Esophagus muscularis mucosa (tissue), 4 donors: ENCODE measurements at regions not wholly inside any gene's neighbourhood (a gene's known extent, or its start where the extent isn't known, plus 50 kb on each side); places are given as distances from the start of the nearest gene placed in this dataset.

Experiments
- DNase-seq: peaks from one replicate; pipeline ENCODE4 v3.0.0-alpha.2; 2017; ENCODE audit errors: extremely low spot score
- H3K27ac ChIP-seq, 4 donors: fragments of 200-600 bp; sonication (generic); replicated peaks in 1 of 4; 1 replicate in 3 of 4; 2 replicates in 1 of 4; pipeline ENCODE4 v1.5.1; 2016 to 2019; ENCODE audit warnings: mild to moderate bottlenecking in 1 of 4
- H3K27me3 ChIP-seq, 4 donors: fragments of 200-600 bp; sonication (generic); one replicate each; pipeline versions ENCODE4 v1.5.1 to v1.6.0; 2016 to 2019
- H3K36me3 ChIP-seq, 4 donors: fragments of 200-600 bp; sonication (generic); one replicate each; pipeline ENCODE4 v1.5.1; 2016 to 2019
- H3K4me1 ChIP-seq, 4 donors: fragments of 200-600 bp; sonication (generic); one replicate each; pipeline ENCODE4 v1.5.1; 2016 to 2019
- H3K4me3 ChIP-seq, 4 donors: fragments of 200-600 bp; sonication (generic); 1 replicate in 2 of 4; 2 replicates in 2 of 4; pipeline ENCODE4 v1.5.1; 2016 to 2019; ENCODE audit warnings: mild to moderate bottlenecking in 4 of 4, moderate library complexity in 1 of 4
- H3K9me3 ChIP-seq, 4 donors: fragments of 200-600 bp; sonication (generic); 1 replicate in 3 of 4; 2 replicates in 1 of 4; pipeline ENCODE4 v1.5.1; 2016 to 2019
- CTCF ChIP-seq, 3 experiments: fragments of 200-600 bp in 2 of 3; fragments of 450-650 bp in 1 of 3; sonication (generic) in 2 of 3; IDR thresholded peaks; one replicate each; pipeline ENCODE4 v1.5.1; 2017 to 2019; ENCODE audit warnings: antibody characterized with exemption in 3 of 3, mild to moderate bottlenecking in 2 of 3, moderate library complexity in 1 of 3
- EP300 ChIP-seq: sonication (generic); formaldehyde crosslinking; IDR thresholded peaks from one replicate; pipeline ENCODE4 v1.6.1; 2017; ENCODE audit warnings: antibody characterized with exemption
- POLR2A ChIP-seq: fragments of 450-650 bp; IDR thresholded peaks from one replicate; pipeline ENCODE4 v1.6.1; 2017; ENCODE audit warnings: antibody characterized with exemption, moderate library complexity, mild to moderate bottlenecking, low read depth
- POLR2AphosphoS5 ChIP-seq, 2 donors: sonication (generic); formaldehyde crosslinking; IDR thresholded peaks; one replicate each; pipeline ENCODE4 v1.6.1; 2017; ENCODE audit warnings: antibody characterized with exemption in 2 of 2
- WGBS: methylation state at CpG from one replicate; pipeline ENCODE4 v1.1.5; 2018; 5-methylcytosine and 5-hydroxymethylcytosine counted together
- intact Hi-C: fragments of 100-400 bp; cut with DNase I; formaldehyde crosslinking; loops from one replicate; pipeline ENCODE4 v1.15.1; 2023

- intact Hi-C loops, result no loop called here
- DNase-seq, result no peak
- TF ChIP-seq POLR2A (no peak), POLR2AphosphoS5 (IDR thresholded peaks at IDR 0.05) (no peak), EP300 (no peak), CTCF (IDR thresholded peaks at IDR 0.05) (no peak)
Measured at GRCh38 chrX:93977641-93978040, 303.6 kb downstream of the FAM133A start.

GRCh38 chrX:93985344-93986307 lies 311.6 kb downstream of the FAM133A start:
- TF ChIP-seq CTCF (IDR thresholded peaks at IDR 0.05) (no peak), EP300 (no peak), POLR2A (no peak), POLR2AphosphoS5 (IDR thresholded peaks at IDR 0.05) (no peak)
- peaks cover 0 to 9% (median 0%) of the 10 kb centered on the region in 4 donors for H3K9me3 ChIP-seq
- no peak overlapping the region for H3K4me3 ChIP-seq
- no peaks in the 10 kb centered on the region for H3K36me3 ChIP-seq
- H3K27ac ChIP-seq, result no peak overlapping the region
- peaks cover 0 to 4% (median 0%) of the 10 kb centered on the region in 4 donors for H3K27me3 ChIP-seq
- no peaks in the 10 kb centered on the region for H3K4me1 ChIP-seq
- intact Hi-C loops, result no loop called here
- WGBS, result 84% methylated on average over 2 of the region's 2 CpGs
- DNase-seq, result no peak

More at GRCh38 chrX:93977641-93978040, 303.6 kb downstream of the FAM133A start:
- H3K4me1 ChIP-seq, result no peaks in the 10 kb centered on the region
- H3K4me3 ChIP-seq, result no peak overlapping the region
- H3K27ac ChIP-seq, result no peak overlapping the region
- peaks cover 0 to 7% (median 0%) of the 10 kb centered on the region in 4 donors for H3K9me3 ChIP-seq
- no peaks in the 10 kb centered on the region for H3K36me3 ChIP-seq
- no peaks in the 10 kb centered on the region for H3K27me3 ChIP-seq
